Type B pancreatic cell (in vitro differentiated cells): ENCODE measurements at regions not wholly inside any gene's neighbourhood (a gene's known extent, or its start where the extent isn't known, plus 50 kb on each side); places are given as distances from the start of the nearest gene placed in this dataset.

Experiments used
- DNase-seq: peaks from one replicate; pipeline ENCODE4 v3.0.0; 2021; ENCODE audit warnings: mixed read lengths; ENCODE audit not compliant: unreplicated experiment; ENCODE audit errors: extremely low spot score
- H3K27ac Mint-ChIP-seq: 2 replicates; pipeline ENCODE4 v1.8.0; 2021; ENCODE audit warnings: mild to moderate bottlenecking, mixed read lengths
- H3K27me3 Mint-ChIP-seq: 2 replicates; pipeline ENCODE4 v1.8.0; 2021; ENCODE audit warnings: mixed read lengths
- H3K36me3 Mint-ChIP-seq: 2 replicates; pipeline ENCODE4 v1.8.0; 2021; ENCODE audit warnings: mixed read lengths
- H3K4me1 Mint-ChIP-seq: one replicate; pipeline ENCODE4 v1.8.0; 2021; ENCODE audit warnings: mixed read lengths; ENCODE audit not compliant: unreplicated experiment
- H3K4me3 Mint-ChIP-seq: 2 replicates; pipeline ENCODE4 v1.8.0; 2021; ENCODE audit warnings: mild to moderate bottlenecking, mixed read lengths
- H3K9me3 Mint-ChIP-seq: 2 replicates; pipeline ENCODE4 v1.8.0; 2021; ENCODE audit warnings: mixed read lengths
- CTCF ChIP-seq: fragments of 200-600 bp; sonication (generic); conservative IDR thresholded peaks from 2 replicates; pipeline ENCODE4 v1.5.0; 2021; ENCODE audit warnings: antibody characterized with exemption, mild to moderate bottlenecking

- Mint-ChIP-seq H3K9me3 (peaks cover 7% of the 10 kb centered on the region), H3K4me3 (no peak overlapping the region), H3K4me1 (peaks cover 18% of the 10 kb centered on the region), H3K27ac (no peak overlapping the region), H3K27me3 (peaks cover 6% of the 10 kb centered on the region), H3K36me3 (peaks cover 5% of the 10 kb centered on the region)
- TF ChIP-seq CTCF, result no peak
- no peak for DNase-seq
These were observed 146.9 kb downstream of the SLC30A10 start for GRCh38 chr1:219781491-219781890.

GRCh38 chr1:219778793-219779369, 149.5 kb downstream of the SLC30A10 start:
- DNase-seq, result no peak
- H3K27ac Mint-ChIP-seq, result no peak overlapping the region
- no peak for TF ChIP-seq CTCF
- H3K27me3 Mint-ChIP-seq, result peaks cover 6% of the 10 kb centered on the region
- H3K36me3 Mint-ChIP-seq, result no peaks in the 10 kb centered on the region
- peaks cover 4% of the 10 kb centered on the region for H3K4me1 Mint-ChIP-seq
- H3K9me3 Mint-ChIP-seq, result no peaks in the 10 kb centered on the region
- H3K4me3 Mint-ChIP-seq, result no peak overlapping the region

- TF ChIP-seq CTCF, result no peak
- Mint-ChIP-seq H3K36me3 (no peaks in the 10 kb centered on the region), H3K4me1 (no peaks in the 10 kb centered on the region), H3K27ac (no peak overlapping the region), H3K9me3 (no peaks in the 10 kb centered on the region), H3K4me3 (no peak overlapping the region), H3K27me3 (peaks cover 6% of the 10 kb centered on the region)
- no peak for DNase-seq
These were observed 150.2 kb downstream of the SLC30A10 start for GRCh38 chr1:219778110-219778509.

- Mint-ChIP-seq H3K4me1 (peaks cover 6% of the 10 kb centered on the region), H3K9me3 (peaks cover 5% of the 10 kb centered on the region), H3K27me3 (no peaks in the 10 kb centered on the region), H3K4me3 (no peak overlapping the region), H3K36me3 (no peaks in the 10 kb centered on the region), H3K27ac (no peak overlapping the region)
- DNase-seq, result no peak
- no peak for TF ChIP-seq CTCF
These were observed 154.0 kb downstream of the SLC30A10 start for GRCh38 chr1:219774386-219774785.

GRCh38 chr1:219773775-219774174, 154.6 kb downstream of the SLC30A10 start:
- TF ChIP-seq CTCF, result no peak
- DNase-seq, result no peak
- no peaks in the 10 kb centered on the region for H3K36me3 Mint-ChIP-seq
- H3K27ac Mint-ChIP-seq, result no peak overlapping the region
- H3K4me1 Mint-ChIP-seq, result peaks cover 6% of the 10 kb centered on the region
- H3K4me3 Mint-ChIP-seq, result no peak overlapping the region
- peaks cover 11% of the 10 kb centered on the region for H3K9me3 Mint-ChIP-seq
- H3K27me3 Mint-ChIP-seq, result no peaks in the 10 kb centered on the region

GRCh38 chr1:219773110-219773509, 155.2 kb downstream of the SLC30A10 start:
- H3K9me3 Mint-ChIP-seq, result peaks cover 15% of the 10 kb centered on the region
- peaks cover 6% of the 10 kb centered on the region for H3K4me1 Mint-ChIP-seq
- TF ChIP-seq CTCF, result no peak
- H3K36me3 Mint-ChIP-seq, result no peaks in the 10 kb centered on the region
- H3K27ac Mint-ChIP-seq, result no peak overlapping the region
- no peak overlapping the region for H3K4me3 Mint-ChIP-seq
- no peaks in the 10 kb centered on the region for H3K27me3 Mint-ChIP-seq
- DNase-seq, result no peak
